GM21723 (cell line): ENCODE measurements at regions not wholly inside any gene's neighbourhood (a gene's known extent, or its start where the extent isn't known, plus 50 kb on each side); places are given as distances from the start of the nearest gene placed in this dataset.

Experiments used
- ATAC-seq: cut with Tn5 transposase; IDR thresholded peaks from one replicate; pipeline ENCODE4 v1.9.1; 2021; ENCODE audit warnings: mild to moderate bottlenecking, moderate library complexity; ENCODE audit not compliant: unreplicated experiment

GRCh38 chr2:133936096-133936495 is 317.8 kb upstream of the MGAT5 start:
- ATAC-seq = no peak

DNA sequence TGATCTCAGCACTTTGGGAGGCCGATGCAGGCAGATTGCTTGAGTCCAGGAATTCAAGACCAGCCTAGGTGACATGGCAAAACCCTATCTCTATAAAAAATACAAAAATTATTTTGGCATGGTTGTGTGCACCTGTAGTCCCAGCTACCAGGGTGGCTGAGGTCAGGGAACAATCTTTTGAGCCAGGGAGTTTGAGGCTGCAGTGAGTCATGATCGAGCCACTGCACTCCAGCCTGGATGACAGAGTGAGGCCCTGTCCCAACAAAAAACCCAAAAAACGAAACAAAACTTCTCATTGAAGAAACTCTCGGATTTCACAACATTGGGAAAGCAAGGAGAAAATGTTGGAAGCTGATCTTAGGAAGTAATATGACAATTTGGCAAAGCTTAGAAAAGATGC is 317.3 kb upstream of the MGAT5 start:
- no peak for ATAC-seq

- ATAC-seq = no peak
These were observed 316.2 kb upstream of the MGAT5 start for GRCh38 chr2:133937669-133938068.

GRCh38 chr2:133940134-133940533 is 313.7 kb upstream of the MGAT5 start:
- no peak for ATAC-seq

DNA sequence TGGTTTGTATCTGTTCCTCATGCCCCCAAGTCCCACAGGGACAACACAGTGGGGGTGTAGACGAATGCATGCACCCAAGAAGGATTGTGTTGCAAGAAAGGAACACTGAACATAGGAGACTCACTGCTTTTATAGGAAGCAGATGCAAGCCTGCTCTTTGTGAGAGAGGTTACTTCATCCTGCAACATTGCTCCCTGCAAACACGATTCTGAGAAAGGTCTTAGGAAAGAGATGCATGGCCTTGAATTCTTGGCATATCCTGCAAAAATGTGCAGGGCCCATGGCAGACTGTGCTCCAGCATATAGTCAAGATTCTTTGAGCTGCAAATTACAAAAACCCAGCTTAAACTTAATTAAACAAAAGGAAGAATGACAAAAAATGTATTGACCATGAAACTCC is 312.2 kb upstream of the MGAT5 start:
- ATAC-seq = no peak

DNA sequence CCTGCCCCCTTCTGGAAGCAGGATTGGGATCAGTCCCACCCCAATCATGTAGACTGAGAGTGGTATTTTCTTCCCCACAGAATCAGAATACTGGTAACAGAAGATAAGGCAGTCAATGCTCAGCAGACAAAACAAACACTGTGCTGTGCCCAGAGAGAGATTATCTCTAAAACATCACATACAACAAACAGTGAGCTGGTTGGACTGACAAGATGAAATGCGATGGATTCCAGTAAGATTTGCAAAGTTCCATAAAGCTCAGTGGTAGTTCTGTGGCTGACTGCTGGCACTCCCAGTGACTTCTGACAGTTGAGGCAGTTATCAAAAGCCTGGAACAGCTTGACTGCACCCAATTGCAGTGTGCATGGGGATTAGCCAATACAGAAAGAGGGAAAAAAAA is 311.5 kb upstream of the MGAT5 start:
- no peak for ATAC-seq

- ATAC-seq = no peak
These were observed 310.8 kb upstream of the MGAT5 start for GRCh38 chr2:133943108-133943507.

DNA sequence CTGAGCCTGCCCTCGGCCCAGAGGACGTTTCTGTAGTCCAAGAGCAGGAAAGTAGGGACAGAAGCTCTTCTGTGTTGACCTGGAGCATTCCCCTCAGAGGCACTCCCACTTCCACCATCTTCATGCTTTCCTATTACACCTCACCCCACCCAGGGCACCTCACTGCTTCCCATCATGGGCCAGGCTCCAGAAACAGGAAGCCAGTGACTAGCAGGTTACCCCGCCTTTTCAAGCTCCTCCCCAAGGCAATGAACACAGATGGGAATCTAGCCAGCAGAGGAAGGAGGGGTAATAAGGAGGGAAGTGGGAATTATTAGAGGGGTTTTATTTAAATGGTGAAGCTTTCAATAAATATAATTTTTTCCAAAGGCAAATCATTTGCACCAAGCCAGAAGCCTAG is 308.8 kb upstream of the MGAT5 start:
- ATAC-seq = no peak

DNA sequence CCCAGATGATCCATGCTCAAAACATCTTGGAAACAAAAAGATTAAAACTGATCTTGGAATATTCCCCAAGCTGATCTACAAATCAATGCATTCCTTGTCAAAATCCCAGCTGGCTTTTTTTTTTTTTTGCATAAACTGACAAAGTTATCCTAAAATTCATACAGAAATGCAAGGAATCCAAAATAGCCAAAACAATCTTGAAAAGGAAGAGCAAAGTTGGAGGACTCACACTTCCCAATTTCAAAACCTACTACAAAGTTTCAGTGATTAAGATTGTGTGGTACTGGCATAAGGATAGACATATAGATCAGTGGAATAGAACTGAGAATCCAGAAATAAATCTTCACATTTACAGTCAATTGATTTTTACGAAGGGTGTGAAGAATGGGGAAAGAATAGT is 306.8 kb upstream of the MGAT5 start:
- ATAC-seq = no peak

DNA sequence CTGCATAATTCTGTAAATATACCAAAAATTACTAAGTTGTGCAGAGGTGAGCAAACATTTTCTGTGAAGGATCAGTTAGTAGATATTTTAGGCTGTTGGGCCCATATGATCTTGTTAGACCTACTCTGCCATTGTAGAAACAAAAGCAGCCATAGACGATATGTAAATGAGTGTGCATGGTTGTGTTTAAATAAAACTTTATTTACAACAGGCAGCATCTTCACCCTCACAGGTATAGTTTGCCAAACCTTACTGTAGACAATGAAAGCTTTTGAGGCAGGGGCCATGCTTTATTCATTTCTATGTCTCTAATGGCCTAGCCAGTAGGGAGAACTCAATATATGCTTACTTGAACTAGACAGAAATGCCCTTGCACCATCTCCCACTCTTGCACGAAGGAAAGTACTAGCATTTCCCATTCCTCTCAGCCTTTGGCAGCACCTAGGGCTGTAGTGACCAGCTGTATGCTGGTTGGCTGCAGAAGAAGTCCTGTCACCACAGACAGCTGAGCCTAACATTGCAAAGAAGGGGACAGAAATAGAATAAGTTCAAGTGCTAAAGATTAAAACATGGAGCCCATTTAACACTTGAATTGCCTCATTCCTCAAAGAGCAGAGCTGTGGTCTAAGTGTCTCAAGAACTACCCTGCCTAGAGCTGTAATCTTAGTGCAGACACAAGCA is 305.1 kb upstream of the MGAT5 start:
- no peak for ATAC-seq

DNA sequence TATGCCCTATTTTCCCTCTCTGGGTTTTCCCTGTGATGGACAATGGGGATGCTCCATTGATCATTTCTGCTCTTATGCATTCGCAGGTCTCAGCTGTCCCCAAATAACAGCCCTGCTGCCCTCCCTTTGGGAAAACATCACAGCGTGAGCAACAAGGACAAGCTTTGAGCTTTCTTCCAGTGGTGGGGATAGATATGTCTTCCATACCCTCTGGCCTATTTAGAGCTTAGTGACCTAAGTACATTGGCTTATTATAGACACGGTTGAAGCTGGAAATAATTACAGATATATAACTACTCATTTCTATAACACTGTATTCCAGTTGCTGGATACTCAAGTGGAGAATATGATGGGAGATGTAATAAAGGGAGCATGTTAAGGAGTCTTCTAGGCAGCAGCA is 304.3 kb upstream of the MGAT5 start:
- no peak for ATAC-seq

GRCh38 chr2:133951209-133951608 is 302.7 kb upstream of the MGAT5 start:
- no peak for ATAC-seq

DNA sequence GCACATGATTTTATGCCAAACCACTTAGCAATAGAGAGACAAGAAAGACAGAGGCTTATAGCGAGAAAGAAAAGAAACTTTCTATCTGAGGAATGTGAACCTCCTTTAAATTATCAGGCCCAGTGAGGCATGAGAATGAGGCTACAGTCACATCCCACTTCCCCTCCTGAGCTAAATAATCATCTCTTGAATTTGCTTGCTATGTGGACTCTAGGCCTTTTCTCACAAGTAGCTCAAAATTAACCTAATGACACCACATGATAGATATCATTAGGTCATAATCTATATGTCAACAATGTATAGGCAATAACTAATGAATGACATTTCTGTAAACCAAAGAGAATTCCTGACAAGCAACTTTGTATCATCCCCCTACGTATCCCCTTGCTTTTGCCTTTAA is 301.5 kb upstream of the MGAT5 start:
- ATAC-seq = peak; percentile 49

DNA sequence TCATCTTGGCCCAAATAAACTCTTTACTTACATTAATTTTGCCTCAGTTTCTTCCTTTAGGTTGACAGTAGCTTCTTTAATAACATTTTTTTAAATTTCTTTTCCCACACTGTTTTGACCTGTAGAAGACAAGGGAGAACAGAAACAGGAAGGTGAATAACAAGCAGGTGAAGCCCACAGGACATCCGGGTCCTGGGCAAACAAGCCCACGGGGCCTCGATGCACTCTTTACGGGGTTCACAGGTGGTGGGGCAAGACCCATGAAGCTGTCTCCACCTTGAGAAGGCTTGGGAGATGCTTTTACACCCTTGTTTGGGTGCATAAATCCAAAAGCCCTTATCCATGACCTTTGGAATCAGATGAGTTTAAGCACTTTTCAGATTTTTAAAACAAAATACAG is 301.0 kb upstream of the MGAT5 start:
- ATAC-seq = no peak

GRCh38 chr2:133953524-133953923 is 300.3 kb upstream of the MGAT5 start:
- ATAC-seq = peak; percentile 79

GRCh38 chr2:133954636-133955035 is 299.2 kb upstream of the MGAT5 start:
- no peak for ATAC-seq

DNA sequence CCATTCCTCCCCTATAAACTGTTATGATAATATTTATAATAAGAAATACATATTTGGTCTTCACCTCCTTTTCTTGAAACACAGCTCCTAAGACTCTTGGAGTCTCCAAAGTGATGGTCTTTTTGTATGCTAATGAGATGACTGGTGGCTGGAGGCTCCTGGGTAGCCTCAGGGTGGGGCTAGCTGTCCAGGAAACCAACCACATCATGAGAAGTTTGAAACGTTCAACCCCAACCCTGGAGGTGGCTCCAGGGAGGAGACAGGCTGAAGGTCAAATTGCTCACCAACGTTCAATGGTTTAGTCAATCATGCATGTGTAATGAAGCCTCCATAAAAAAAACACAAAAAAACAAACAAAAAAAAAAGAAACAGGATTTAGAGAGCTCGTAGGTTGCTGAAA is 298.7 kb upstream of the MGAT5 start:
- no peak for ATAC-seq

DNA sequence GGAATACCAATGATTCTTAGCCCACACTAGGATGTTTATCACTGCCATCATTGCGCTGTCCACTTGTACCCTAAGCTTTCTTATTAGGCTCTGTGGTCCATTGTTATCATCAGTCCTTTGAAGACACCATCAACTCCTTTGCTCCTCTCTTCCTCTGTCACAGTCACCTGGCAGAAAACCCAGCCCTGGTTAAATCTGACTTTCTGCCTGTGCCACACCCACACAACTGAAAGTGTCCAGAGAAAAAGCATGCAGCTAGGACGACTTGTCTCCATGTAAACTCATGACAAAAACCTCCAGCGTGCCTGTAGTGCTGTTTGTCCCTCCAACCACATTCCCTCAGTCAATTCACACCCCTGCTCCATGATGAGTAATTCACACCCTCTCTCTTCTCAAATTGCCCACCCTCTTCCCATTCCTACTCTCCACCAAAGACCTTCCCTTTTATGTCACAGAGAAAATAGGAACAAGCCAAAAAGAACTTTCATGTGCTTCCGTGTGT is 297.4 kb upstream of the MGAT5 start:
- no peak for ATAC-seq

DNA sequence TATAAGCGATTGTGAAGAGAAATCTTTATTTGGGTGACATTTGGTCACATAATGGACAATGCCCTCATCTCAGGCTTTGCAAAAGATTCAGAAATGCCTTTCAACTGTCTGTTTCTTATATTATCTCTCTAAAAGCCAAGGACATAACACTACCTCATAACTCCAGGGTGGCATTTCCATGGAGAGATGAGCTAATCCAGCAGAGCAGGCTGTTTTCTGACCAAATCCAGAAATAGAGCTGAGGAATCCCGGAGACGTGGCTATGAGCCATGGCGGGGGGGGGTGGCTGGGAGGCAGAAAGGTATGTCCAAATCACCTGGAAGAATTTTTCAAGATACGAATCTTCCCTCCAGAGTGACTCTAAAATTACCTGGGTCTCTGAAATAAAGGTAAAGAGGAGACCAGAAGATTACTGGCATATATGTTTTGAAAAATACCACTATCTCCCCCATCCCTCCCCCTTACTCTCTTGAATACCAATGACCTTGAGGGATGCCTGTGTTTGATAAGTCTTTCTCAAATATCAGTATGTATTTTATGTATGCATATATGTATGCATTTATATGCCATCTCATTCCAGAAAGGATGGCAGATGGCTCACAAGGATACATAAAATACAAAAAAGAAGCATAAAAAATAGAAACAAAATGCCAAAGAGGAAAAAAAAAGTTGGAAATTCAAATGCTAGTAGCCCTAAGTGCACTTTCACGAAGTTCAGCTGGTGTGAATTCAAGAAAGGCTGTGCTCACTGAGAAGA is 296.0 kb upstream of the MGAT5 start:
- ATAC-seq = no peak

DNA sequence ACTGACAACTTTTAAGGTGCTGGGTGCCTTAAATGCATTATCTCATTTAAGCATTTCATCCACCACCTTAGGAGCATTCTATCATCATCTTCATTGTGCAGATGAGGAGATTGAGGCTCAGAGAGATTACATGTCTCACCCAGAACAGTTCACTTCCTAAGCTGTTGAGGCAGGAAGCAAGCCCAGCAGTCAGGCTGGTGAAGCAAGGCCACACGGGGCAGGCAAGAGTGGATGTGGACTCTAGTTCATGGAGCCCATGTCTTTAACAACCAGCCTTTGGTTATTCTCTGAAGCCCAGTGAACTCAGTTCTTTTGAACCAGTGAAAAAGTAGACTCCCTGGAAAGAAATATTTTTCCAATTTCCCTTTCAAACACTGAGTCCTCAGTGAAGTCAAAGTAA is 294.8 kb upstream of the MGAT5 start:
- ATAC-seq = no peak

- no peak for ATAC-seq
These were observed 287.1 kb upstream of the MGAT5 start for GRCh38 chr2:133966720-133967304.

DNA sequence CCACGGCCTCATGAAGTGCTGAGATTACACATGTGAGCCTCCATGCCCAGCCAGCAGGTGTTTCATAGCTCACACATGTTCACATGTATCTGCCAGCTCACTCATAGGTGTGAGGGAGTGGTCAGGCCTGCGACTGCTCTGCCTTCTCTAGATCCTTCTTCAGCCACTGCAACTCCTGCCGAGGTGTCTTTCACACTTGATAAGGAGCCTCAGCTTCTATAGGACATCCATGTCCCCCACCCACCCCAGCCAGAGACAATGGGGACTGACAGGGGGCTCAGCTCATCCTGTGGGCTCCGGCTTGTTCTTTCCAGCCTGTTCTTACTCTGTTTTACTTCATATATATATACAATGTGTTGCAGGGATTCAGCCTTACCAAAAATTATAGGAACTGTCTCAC is 286.5 kb upstream of the MGAT5 start:
- ATAC-seq = no peak
